ENCODE measurements at regions not wholly inside any gene's neighbourhood (a gene's known extent, or its start where the extent isn't known, plus 50 kb on each side); places are given as distances from the start of the nearest gene placed in this dataset.

DNA sequence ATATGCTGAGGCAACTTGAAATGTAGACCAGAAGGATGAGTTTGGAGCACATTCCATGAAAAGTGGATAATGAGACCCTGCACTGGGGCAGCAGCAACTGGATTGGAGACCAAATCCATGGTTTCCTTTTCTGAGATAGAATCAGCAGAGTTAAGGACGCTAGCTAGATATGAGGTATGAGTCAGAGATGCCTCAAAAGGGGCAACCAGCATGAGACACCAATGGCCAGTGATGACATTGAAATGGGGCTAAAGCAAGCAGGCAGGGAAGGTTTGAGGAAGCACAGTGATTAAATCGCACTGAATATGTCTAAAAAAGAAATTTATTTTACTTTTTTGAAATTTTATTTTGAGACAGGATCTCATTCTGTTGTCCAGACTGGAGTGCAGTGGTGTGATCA lies 802.4 kb downstream of the TFAP2A start:
- DNase-seq (ENCODE audit: low spot score) = no peak

DNA sequence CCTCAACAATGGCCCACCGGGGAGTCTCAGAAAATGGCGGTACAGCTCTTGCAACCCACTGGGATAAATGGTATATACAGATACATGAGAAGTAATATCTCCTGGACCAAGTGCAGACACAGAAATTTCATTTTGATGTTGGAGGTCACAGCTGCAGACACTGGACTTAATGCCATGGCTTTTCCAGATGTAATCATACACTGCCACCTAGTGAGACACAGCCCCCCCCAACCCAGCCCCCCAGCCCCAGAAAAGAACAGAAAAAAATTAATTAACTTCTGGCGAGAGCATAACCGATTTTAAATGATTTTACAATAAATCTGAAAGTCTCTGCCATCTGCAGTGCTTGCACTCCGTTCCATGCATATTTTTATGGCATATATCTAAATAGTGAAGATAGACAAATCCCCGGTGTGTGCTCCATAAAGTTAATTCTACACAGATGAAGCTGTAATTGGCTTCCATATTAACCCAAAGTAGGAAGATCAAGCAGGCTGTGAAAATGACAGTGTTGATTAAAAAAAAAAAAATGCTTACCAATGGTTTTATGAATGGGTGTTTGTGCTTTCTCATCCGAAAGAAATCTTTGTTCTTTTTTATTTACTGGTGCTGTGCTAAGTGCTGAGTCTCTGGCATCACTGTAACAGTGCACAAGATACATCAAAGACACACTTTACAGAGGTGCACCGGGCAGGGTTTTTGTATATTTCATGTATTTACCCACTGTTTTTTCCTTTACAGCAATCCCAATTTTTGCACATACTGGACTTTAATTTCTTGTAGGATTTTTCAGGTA lies 804.1 kb downstream of the TFAP2A start:
- DNase-seq (ENCODE audit: low spot score) = no peak

DNA sequence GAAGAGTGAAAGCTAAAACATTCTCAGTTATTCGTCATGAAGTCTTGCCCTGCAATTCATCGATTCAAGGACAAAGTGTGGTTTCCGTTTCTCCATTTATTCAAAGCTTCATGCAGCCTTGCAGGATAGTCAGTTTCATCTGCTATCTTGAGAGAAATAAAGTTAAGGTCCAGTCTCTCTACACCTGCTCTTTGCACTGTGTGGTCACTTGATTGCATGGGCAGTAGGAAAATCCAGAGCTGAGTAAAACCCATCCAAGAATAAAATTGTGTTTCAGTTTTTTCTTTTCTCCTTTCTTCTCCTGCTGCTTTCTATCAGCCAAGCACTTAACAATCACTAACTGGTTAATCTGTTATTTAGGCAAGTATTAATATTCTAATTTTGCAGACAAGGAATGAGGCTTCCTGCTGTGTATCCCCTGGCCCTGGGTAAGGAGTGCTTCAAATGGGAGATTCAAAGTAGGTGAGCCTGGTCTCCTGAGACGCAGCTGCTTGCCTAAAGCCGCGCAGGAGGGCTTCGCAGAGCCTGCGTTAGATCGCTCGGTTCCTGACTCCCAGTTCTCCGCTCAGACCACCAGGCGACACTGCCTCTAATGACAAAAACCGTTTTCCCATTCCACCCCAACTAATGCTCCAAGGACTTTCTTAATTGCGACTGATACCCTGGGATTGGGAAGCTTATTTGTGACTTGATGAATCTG lies 808.3 kb downstream of the TFAP2A start:
- DNase-seq (ENCODE audit: low spot score) = no peak

DNA sequence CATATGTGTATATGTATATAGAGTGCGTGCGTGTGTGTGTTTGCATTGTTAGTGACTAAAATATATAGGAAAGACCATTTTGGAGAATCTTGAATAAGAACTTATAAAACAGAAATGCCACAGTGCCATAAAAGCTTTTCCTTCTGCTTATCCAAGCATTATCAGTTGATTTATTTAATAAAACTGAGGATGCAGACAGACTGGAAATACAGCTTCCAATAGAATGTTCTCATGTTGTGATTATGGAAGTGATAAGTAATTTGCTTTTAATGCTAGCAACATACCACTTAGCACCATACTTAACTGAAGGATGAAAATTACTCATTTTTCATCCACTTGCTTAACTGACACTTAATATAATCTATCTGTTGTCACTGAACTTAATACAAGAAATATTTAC lies 820.1 kb downstream of the TFAP2A start:
- DNase-seq (ENCODE audit: low spot score) = no peak

DNA sequence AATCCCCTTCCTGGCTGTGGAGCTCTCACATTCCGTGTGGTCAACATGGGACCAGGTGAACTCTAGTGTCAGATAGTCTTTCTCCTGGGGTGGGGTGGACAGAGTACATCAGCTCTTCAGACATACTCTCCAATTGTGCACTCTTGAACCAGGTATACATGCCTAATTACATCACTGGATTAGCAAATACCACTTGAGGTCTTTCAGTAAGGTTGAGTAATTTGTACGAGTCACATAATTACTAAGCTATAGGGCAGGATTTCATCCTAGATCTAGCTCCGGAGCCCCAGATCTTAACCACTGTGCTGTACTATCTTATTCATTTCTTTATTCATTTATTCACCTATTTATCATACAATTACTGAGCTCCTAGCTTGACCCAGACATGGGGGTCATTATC lies 821.3 kb downstream of the TFAP2A start:
- DNase-seq (ENCODE audit: low spot score) = no peak

DNA sequence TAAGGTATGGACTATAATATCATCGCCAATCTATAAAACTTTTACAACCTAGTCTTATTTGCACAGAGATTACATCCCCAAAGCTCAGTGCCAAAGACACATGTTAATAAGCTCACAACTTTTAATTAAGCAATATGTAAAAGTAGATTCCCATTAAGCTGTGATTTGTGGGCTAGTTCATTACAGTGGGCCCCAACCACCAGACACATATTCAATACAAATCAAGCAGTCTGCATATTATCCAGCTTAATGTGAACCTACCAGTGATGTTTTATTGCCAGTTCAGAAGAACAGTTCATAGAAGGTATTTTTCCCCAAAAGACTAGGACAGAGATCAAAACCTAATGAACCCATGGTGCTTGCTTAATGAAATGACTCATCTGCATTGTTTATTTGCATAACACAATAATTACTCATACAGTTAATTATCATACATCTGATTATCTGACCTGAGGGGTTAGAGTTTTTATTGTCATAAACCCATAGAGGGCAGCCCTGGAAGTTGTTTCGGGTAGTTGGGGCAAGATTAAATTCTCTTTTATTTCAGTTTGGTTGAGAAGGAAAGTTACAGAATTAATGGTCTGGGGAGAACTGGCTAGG lies 831.0 kb downstream of the TFAP2A start:
- no peak for DNase-seq (ENCODE audit: low spot score)

DNA sequence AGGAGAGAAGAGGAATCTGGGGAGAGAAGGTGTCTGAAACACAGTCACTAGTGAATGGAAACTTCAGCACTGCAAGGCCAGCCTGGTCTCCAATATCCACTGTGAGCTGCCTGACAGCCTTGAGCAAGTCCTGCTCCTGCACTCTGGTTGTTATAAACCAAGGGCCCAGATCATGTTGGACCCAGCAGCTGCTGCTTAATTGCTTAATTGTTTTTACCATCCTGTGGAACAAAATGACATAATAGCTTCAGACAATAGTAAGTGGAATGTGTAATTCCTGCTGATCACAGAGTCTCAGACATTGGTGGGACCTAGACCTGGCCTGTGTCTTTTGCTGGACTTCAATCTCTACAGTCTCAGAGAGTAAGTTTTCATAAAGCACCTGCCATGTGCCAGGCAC lies 833.7 kb downstream of the TFAP2A start:
- no peak for DNase-seq (ENCODE audit: low spot score)

DNA sequence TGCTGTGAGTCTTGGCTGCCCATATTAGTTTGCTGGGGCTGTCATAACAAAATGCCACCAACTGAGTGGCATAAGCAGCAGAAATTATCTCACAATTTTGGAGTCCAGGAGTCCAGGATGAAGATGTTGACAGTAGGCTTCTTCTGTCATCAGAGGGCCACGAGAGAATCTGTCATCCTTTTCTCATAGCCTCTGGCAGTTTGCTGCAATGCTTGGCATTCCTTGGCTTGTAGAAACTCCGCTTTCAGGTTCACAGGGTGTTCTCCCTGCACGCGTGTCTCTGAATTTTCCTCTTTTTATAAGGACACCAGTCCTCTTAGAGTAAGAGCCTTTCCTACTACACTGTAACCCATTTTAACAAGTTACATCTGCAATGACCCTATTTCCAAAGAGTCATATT lies 838.4 kb downstream of the TFAP2A start:
- no peak for DNase-seq (ENCODE audit: low spot score)

DNA sequence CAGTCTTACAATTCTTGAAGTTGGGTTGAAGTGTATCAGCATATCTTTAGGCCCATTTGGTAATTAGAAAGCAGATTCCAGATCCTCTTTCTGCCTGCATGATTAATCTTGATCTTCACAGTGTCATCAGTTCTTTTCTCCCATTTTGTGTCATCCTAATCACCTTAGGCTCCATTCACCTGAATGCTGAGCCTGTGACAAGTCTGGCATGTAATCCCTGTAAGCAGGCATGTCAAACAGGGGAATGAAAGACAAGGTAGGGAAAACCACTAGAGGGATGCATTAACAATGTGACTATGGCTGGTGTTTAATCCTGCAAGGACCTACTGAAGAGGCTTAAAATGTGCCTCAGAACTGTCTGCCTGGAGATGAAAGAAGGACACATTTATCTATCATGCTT lies 848.8 kb downstream of the TFAP2A start:
- no peak for DNase-seq (ENCODE audit: low spot score)

DNA sequence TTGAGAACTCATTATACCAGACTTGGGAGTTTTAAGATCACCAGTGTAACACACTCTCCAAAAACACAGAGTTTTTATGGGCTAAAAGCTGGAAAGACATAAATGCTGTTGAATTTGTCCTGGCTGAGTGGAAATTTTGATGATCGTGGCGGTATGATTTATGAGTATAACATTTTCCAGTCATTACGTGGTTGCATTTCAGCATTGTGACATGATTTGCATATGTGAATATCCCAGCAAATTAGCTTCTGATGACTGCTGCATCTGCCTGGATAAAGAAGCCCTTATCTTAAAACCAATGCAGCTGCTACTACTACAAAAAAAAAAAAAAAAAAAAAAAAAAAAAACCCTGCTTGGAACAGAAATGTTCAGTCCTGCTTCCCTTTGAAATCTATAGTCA lies 850.9 kb downstream of the TFAP2A start:
- DNase-seq (ENCODE audit: low spot score) = no peak

DNA sequence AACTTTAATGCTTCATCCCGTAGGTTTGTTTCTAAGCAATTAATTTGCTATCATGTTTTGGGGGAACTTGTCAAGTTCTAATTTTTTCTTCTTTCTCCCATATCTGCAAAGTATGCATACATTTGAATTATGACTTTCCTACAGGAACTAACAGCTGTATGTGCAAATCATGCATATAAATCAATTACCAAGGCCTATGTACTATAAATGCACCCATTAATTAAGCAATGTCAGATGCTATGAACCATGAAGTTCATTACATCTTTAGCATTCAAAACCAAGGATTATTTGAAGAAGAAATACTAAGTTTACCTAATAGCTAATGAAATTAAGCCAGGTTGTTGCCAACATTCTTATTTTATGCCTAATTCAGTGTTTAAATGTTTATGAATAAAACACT lies 851.3 kb downstream of the TFAP2A start:
- no peak for DNase-seq (ENCODE audit: low spot score)

DNA sequence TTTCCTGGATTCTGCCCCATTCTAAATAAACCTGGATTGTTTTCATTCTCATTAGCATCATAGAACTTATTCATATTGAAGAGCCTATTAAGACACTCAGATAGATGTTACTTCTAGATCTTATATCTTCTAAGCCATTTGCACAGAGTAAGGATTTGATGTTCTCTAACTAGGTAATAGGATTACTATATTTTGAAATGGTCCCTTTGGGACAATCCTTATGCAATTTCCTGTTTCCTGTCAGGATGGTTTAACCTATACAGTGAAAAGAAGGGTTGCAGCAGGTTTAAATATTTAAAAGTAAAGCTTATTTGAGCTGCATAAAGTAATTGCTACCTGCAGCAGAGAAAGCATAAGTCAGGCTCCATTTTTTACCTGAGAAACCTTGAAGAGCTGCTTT lies 860.1 kb downstream of the TFAP2A start:
- DNase-seq (ENCODE audit: low spot score) = no peak

DNA sequence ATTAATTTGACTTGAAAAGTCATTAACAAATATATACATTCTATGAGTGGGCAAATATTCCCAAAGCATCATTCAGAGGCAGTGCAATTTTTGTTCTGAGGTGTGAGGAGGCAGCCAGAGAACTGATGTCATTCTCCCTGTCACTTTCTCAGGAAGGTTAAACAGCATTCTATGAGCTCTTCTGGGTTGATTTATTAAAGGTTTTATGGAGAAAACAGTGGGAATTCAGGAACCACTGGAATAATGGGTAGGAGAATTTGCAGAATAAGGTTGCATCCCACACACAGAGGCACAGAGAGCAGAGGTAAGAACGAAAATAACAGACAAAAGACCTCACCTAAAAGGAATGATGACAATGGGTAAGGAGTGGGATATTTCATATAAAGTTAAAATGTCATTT lies 860.6 kb downstream of the TFAP2A start:
- no peak for DNase-seq (ENCODE audit: low spot score)

DNA sequence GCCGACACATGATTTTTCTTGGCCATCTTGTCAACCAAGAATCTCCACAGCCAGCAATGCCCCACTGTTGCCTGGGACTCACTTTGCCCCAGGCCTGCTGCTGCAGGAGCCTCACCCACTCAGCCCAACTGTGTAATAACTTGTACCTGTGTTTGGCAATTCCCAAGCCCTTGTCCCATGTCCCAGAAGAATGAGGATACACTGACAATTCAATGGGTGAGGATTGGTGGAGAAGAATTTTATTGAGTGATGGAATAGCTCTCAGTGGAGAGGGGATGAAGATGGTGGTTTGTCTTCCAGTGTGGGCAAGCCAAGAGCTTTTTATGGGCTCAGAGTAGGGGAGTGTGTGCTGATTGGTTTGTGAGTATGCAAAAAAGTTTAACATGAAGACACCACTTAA lies 861.9 kb downstream of the TFAP2A start:
- DNase-seq (ENCODE audit: low spot score) = no peak

DNA sequence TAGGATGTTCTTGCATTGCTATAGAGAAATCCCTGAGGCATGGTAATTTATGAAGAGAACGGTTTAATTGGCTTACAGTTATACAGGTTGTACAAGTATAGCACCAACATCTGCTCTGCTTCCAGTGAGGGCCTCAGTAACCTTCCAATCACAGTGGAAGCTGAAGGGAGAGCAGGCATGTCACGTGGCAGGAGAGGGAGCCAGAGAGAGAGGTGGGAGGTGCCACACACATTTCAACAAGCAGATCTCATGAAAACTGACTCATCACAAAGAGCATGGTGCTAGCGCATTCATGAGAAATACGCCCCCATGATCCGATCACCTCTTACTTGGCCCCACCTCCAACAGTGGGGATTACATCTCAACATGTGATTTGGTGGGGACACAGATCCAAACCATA lies 871.2 kb downstream of the TFAP2A start:
- DNase-seq (ENCODE audit: low spot score) = no peak

DNA sequence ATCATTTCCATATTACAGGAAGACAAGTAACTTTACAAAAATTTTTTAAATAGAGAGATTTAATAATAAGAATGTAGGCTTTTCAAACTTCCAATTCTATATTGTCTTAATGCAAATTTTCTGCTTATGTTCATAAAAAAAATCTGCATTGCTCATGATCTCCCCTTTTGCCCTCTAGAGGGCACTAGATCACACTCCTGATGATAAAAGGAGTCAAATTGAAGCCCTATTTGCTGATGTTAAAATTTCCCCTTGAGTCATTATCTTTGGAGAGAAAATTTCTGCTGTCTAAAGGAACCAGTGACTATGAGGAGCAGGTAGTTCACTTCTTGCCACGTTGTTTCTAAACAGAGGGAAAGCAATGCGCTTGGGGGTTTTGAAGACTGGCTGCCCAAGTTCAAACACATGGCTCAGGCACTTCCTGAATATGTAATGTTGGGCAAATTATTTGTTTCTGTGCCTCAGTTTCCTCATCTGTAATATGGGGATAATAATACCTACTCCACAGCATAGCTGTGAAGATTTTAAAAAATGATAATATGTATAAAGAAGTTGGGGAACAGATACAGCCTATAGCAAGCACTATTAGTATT lies 874.2 kb downstream of the TFAP2A start:
- DNase-seq (ENCODE audit: low spot score) = peak; percentile 3

DNA sequence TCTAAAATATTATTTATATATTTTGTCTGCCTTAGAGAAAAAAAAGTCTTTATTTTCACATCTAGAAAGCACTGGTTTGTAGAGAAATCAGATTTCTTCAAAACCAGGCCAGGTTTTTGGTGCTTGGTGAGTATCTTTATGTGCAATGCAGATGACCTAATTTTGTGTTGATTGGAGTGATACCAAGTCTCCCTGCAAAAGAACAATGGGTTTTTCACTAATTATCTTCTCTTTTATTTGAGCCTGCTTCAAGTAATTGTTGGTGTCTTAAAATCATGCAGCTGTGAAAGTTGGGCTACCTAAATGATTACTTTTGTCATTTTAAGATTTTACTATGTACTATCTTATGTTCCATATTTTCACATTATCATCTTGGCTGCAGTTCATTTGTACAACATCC lies 874.7 kb downstream of the TFAP2A start:
- DNase-seq (ENCODE audit: low spot score) = no peak

DNA sequence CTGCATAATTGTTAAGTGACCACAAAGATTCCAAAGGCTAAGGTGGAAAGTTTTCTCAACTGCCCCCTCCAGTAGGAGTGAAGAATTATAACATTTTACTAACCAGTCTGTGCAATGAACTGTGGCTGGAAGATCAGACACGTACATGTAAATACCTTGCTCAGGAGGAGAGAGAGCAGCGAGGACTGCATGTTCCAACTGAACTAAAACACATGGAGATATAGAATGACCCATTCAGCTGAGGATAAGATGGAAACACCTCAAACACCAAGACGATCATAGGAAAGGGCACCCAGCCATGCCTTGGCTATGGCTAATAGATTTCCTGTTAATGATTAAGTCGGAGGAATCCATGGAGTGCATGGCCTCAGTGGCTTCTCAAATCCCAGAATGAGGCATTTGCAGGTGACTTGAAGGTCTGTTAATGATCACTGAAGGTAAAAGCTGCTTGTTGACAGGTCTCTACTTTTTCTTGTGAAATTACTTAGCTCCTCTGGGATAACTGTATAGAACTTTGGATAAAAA lies 875.6 kb downstream of the TFAP2A start:
- DNase-seq (ENCODE audit: low spot score) = no peak

DNA sequence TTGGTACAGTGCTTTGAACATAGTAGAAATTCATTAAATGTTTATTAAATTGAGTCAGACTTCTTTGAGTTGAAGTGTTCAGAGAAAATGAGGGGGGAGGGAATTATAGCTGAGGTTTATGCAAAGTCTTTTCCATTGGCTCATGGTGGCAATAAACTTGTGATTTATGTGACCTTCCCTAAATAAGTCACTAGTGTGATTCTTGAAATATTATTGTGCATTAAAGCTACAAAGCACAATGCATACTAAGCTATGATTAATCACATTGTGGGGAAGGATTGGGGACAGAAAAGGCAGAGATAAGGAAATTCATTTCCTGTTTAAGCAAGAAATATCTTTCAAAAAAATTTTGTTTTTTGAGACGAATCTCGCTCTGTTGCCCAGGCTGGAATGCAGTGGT lies 877.5 kb downstream of the TFAP2A start:
- no peak for DNase-seq (ENCODE audit: low spot score)

DNA sequence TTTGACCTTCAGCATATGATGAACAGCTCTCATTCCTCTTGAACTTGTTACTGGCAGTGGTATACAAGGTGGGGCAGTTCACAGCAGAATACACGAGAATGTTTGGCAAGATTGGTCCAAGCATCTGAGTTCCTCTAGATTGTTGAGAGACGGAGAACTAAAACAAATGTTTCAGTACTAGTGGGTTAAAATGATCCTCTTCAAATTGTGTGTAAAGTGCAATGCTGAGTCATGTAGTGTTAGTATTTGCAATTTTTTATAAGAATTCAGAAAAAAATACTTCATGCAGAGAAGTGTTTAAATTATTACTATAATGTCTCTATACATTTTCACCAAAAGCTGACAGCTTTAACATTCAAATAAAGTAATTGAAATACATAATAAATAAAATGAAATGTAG lies 879.8 kb downstream of the TFAP2A start:
- no peak for DNase-seq (ENCODE audit: low spot score)

DNA sequence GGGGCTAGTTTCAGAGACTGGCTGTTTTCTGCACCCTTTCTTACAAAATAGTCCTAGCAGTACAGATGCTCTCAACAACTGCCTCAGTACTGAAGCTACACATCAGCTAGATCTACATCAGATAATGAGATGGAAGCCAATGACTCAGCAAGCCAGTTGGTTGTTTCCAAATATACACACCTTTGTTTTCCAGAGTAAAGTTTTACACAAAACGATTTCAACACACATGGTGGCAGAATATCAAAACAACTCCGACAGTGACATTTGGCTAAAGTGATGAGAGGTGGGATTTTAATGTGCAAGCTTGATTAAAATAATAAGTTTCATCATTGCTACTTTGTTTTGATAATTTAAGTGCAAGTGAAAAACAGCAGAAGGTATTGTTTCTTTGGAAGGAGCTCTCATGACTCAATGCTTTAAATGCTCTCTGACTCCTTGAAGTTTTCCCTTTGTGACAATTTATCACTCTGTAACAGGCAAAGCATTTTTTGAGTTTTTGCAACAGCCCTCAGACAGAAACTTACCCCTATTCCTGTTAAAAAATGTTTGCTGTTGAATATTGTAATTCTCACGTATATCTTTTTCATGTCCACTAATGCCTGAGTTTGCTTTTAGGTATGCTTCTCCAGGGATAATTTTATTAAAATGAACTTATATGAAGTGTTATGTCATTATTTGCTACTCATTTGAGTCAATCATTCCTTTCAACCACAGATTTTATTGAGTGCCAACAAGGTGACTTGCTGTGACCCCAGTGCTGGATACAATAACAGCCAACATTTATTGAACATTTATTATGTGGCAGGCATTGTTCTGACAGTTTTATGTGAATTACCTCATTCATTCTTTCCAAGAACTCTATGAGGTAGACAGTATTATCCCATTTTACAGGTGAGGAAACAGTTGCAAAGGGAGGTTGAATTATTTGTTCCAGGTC lies 882.0 kb downstream of the TFAP2A start:
- no peak for DNase-seq (ENCODE audit: low spot score)

Measured in HuH-7 (cell line).